H9 (cell line): ENCODE measurements at regions not wholly inside any gene's neighbourhood (a gene's known extent, or its start where the extent isn't known, plus 50 kb on each side); places are given as distances from the start of the nearest gene placed in this dataset.

Source experiments
- DNase-seq: peaks from one replicate; pipeline ENCODE4 v3.0.0-alpha.2; 2017
- H2AFZ ChIP-seq: one replicate; pipeline ENCODE4 v1.6.1; 2013; ENCODE audit warnings: mild to moderate bottlenecking, low read length, control low read depth, moderate library complexity
- H2AK5ac ChIP-seq: 2 replicates; pipeline ENCODE4 v1.6.1; 2013; ENCODE audit warnings: low read length, control low read depth, mixed read lengths; ENCODE audit not compliant: insufficient read length
- H2BK120ac ChIP-seq: one replicate; pipeline ENCODE4 v1.6.1; 2013; ENCODE audit warnings: low read depth, mild to moderate bottlenecking, low read length, control low read depth, inconsistent platforms; ENCODE audit not compliant: poor library complexity, severe bottlenecking
- H2BK12ac ChIP-seq: 2 replicates; pipeline ENCODE4 v1.6.1; 2013; ENCODE audit warnings: low read length, control low read depth, mixed read lengths, low read depth; ENCODE audit not compliant: insufficient read length
- H2BK15ac ChIP-seq: 2 replicates; pipeline ENCODE4 v1.6.1; 2013; ENCODE audit warnings: low read depth, low read length, control low read depth
- H2BK20ac ChIP-seq: one replicate; pipeline ENCODE4 v1.6.1; 2013; ENCODE audit warnings: low read depth, mild to moderate bottlenecking, low read length, control low read depth, inconsistent platforms; ENCODE audit not compliant: poor library complexity, severe bottlenecking
- H2BK5ac ChIP-seq: 2 replicates; pipeline ENCODE4 v1.6.1; 2013; ENCODE audit warnings: low read length, control low read depth, mixed read lengths; ENCODE audit not compliant: insufficient read length
- H3K14ac ChIP-seq: 2 replicates; pipeline ENCODE4 v1.6.1; 2013; ENCODE audit warnings: low read length, control low read depth; ENCODE audit not compliant: insufficient read depth
- H3K18ac ChIP-seq: 2 replicates; pipeline ENCODE4 v1.6.1; 2013; ENCODE audit warnings: low read depth, mild to moderate bottlenecking, mixed read lengths, low read length, control low read depth; ENCODE audit not compliant: insufficient read length
- H3K23ac ChIP-seq: 2 replicates; pipeline ENCODE4 v1.6.1; 2013; ENCODE audit warnings: low read length, control low read depth, mixed read lengths, low read depth; ENCODE audit not compliant: insufficient read length
- H3K23me2 ChIP-seq: 2 replicates; pipeline ENCODE4 v1.6.1; 2013; ENCODE audit warnings: low read depth, mild to moderate bottlenecking, mixed read lengths, low read length, control low read depth; ENCODE audit not compliant: insufficient read length, poor library complexity, severe bottlenecking
- H3K27ac ChIP-seq: 2 replicates; pipeline ENCODE4 v1.5.1; 2013; ENCODE audit warnings: low read length, control low read depth, mixed read lengths, low read depth; ENCODE audit not compliant: insufficient read length
- H3K27me3 ChIP-seq: 2 replicates; pipeline ENCODE4 v1.6.1; 2013; ENCODE audit warnings: low read length, control low read depth, inconsistent platforms; ENCODE audit not compliant: insufficient read depth
- H3K4ac ChIP-seq: 2 replicates; pipeline ENCODE4 v1.6.1; 2013; ENCODE audit warnings: low read depth, mild to moderate bottlenecking, control low read depth, inconsistent platforms, low read length, moderate library complexity
- H3K4me1 ChIP-seq: 2 replicates; pipeline ENCODE4 v1.6.1; 2013; ENCODE audit warnings: low read length, control low read depth, inconsistent platforms; ENCODE audit not compliant: insufficient read depth
- H3K4me2 ChIP-seq: 2 replicates; pipeline ENCODE4 v1.6.1; 2013; ENCODE audit warnings: low read length, control low read depth, mixed read lengths; ENCODE audit not compliant: insufficient read length, insufficient read depth
- H3K56ac ChIP-seq: 2 replicates; pipeline ENCODE4 v1.6.1; 2013; ENCODE audit warnings: low read depth, mild to moderate bottlenecking, mixed read lengths, low read length, control low read depth; ENCODE audit not compliant: insufficient read length
- H3K79me1 ChIP-seq: 2 replicates; pipeline ENCODE4 v1.6.1; 2013; ENCODE audit warnings: low read depth, mild to moderate bottlenecking, moderate library complexity, low read length, control low read depth, inconsistent platforms; ENCODE audit not compliant: insufficient read depth, poor library complexity, severe bottlenecking
- H3K79me2 ChIP-seq: 2 replicates; pipeline ENCODE4 v1.6.1; 2013; ENCODE audit warnings: low read length, control low read depth, inconsistent platforms; ENCODE audit not compliant: insufficient read depth
- H3K9ac ChIP-seq: 2 replicates; pipeline ENCODE4 v1.6.1; 2013; ENCODE audit warnings: low read length, control low read depth, mixed read lengths; ENCODE audit not compliant: insufficient read length; ENCODE audit errors: extremely low read depth
- H3K9me3 ChIP-seq: one replicate; pipeline ENCODE4 v1.6.1; 2013; ENCODE audit warnings: low read depth, low read length, inconsistent platforms; ENCODE audit not compliant: control insufficient read depth
- H3T11ph ChIP-seq: one replicate; pipeline ENCODE4 v1.6.1; 2013; ENCODE audit warnings: mild to moderate bottlenecking, low read length, control low read depth, inconsistent platforms
- H4K20me1 ChIP-seq: one replicate; pipeline ENCODE4 v1.6.1; 2013; ENCODE audit not compliant: control insufficient read depth, insufficient read length, insufficient read depth
- H4K5ac ChIP-seq: 2 replicates; pipeline ENCODE4 v1.6.1; 2013; ENCODE audit warnings: low read depth, mild to moderate bottlenecking, mixed read lengths, low read length, control low read depth; ENCODE audit not compliant: insufficient read length
- H4K8ac ChIP-seq: replicated peaks from 2 replicates; pipeline ENCODE4 v1.6.1; 2013; ENCODE audit warnings: low read length, control low read depth, mixed read lengths, low read depth; ENCODE audit not compliant: insufficient read length
- H4K91ac ChIP-seq: 2 replicates; pipeline ENCODE4 v1.6.1; 2013; ENCODE audit warnings: low read depth, mild to moderate bottlenecking, moderate library complexity, mixed read lengths, low read length, control low read depth; ENCODE audit not compliant: insufficient read length
- H3K27ac Mint-ChIP-seq, 3 experiments: 2 replicates in 2 of 3; 3 replicates in 1 of 3; pipeline ENCODE4 v1.8.0; 2020 to 2021; ENCODE audit warnings: mixed read lengths in 3 of 3, mild to moderate bottlenecking in 1 of 3, moderate library complexity in 1 of 3
- H3K27me3 Mint-ChIP-seq: 2 replicates; pipeline ENCODE4 v1.8.0; 2021; ENCODE audit warnings: low read depth, mild to moderate bottlenecking, moderate library complexity, mixed read lengths
- H3K36me3 Mint-ChIP-seq, 3 experiments: 2 replicates in 2 of 3; 3 replicates in 1 of 3; pipeline ENCODE4 v1.8.0; 2020 to 2021; ENCODE audit warnings: low read depth in 3 of 3, mixed read lengths in 3 of 3; ENCODE audit not compliant: insufficient read depth in 1 of 3
- H3K4me1 Mint-ChIP-seq, 2 experiments: 2 replicates each; pipeline ENCODE4 v1.8.0; 2020; ENCODE audit warnings: mixed read lengths in 2 of 2
- H3K4me3 Mint-ChIP-seq, 2 experiments: 2 replicates in 1 of 2; 3 replicates in 1 of 2; pipeline ENCODE4 v1.8.0; 2020 to 2021; ENCODE audit warnings: mild to moderate bottlenecking in 2 of 2, mixed read lengths in 2 of 2, moderate library complexity in 1 of 2
- H3K9me3 Mint-ChIP-seq, 2 experiments: 2 replicates in 1 of 2; 3 replicates in 1 of 2; pipeline ENCODE4 v1.8.0; 2020; ENCODE audit warnings: mild to moderate bottlenecking in 2 of 2, mixed read lengths in 2 of 2, moderate library complexity in 1 of 2
- CTCF ChIP-seq: fragments of 200-600 bp; sonication (generic); conservative IDR thresholded peaks from 3 replicates; pipeline ENCODE4 v1.8.0; 2021; ENCODE audit warnings: antibody characterized with exemption, mild to moderate bottlenecking
- WGBS: extraction: QIAGEN DNeasy Blood & Tissue Kit; methylation state at CpG from one replicate; pipeline ENCODE4 v1.1.7; 2013; ENCODE audit warnings: missing lambda C conversion rate, low lambda C conversion rate, mixed read lengths; ENCODE audit not compliant: insufficient read length; ENCODE audit errors: extremely low coverage; 5-methylcytosine and 5-hydroxymethylcytosine counted together

GRCh38 chr18:2391470-2391869 is 179.8 kb downstream of the METTL4 start:
- no peak overlapping the region for H3K18ac ChIP-seq
- no peak overlapping the region for H2BK12ac ChIP-seq
- DNase-seq, result no peak
- H3K9me3 ChIP-seq, result no peaks in the 10 kb centered on the region
- no peaks in the 10 kb centered on the region for H3K79me1 ChIP-seq
- H3K23ac ChIP-seq, result no peak overlapping the region
- H4K91ac ChIP-seq, result no peak overlapping the region
- H2BK15ac ChIP-seq, result no peak overlapping the region
- no peak for TF ChIP-seq CTCF
- no peak overlapping the region for H3K14ac ChIP-seq
- no peak overlapping the region for H3T11ph ChIP-seq
- no peaks in the 10 kb centered on the region for H3K23me2 ChIP-seq
- WGBS, result no CpG with 5 or more reads among the region's 6 CpGs
- Mint-ChIP-seq H3K4me1 (peaks cover 2% of the 10 kb centered on the region in 2 experiments; a peak in 1 of 4 replicates), H3K9me3 (peaks cover 11 to 20% of the 10 kb centered on the region in 2 experiments), H3K36me3 (peaks cover 0 to 12% (median 0%) of the 10 kb centered on the region in 3 experiments; a peak in 3 of 7 replicates), H3K4me3 (no peak overlapping the region), H3K27me3 (no peaks in the 10 kb centered on the region), H3K27ac (no peak overlapping the region)
- H2BK5ac ChIP-seq, result no peak overlapping the region
- H3K4me2 ChIP-seq, result no peak overlapping the region
- H3K27ac ChIP-seq, result no peak overlapping the region
- no peaks in the 10 kb centered on the region for H3K79me2 ChIP-seq
- no peak overlapping the region for H3K9ac ChIP-seq
- H4K20me1 ChIP-seq, result no peaks in the 10 kb centered on the region
- H4K8ac ChIP-seq, result no peak overlapping the region
- no peak overlapping the region for H2BK20ac ChIP-seq
- no peak overlapping the region for H3K56ac ChIP-seq
- no peak overlapping the region for H4K5ac ChIP-seq
- H3K4me1 ChIP-seq, result no peaks in the 10 kb centered on the region
- no peaks in the 10 kb centered on the region for H3K27me3 ChIP-seq
- no peak overlapping the region for H2AK5ac ChIP-seq
- no peak overlapping the region for H2BK120ac ChIP-seq
- H2AFZ ChIP-seq, result no peak overlapping the region
- H3K4ac ChIP-seq, result no peak overlapping the region
